PC-3 (cell line): ENCODE measurements at regions not wholly inside any gene's neighbourhood (a gene's known extent, or its start where the extent isn't known, plus 50 kb on each side); places are given as distances from the start of the nearest gene placed in this dataset.

Source experiments
- EZH2phosphoT487 ChIP-seq: fragments of 300-600 bp; sonication (generic); IDR thresholded peaks from 2 replicates; pipeline ENCODE4 v1.6.1; 2018; ENCODE audit warnings: mild to moderate bottlenecking, antibody characterized with exemption, low read length, borderline replicate concordance
- TF ChIP-seq, protein P1 (sequence below): fragments of 300-600 bp; sonication (generic); conservative IDR thresholded peaks from 2 replicates; pipeline ENCODE4 v1.5.1; 2017; ENCODE audit warnings: antibody characterized with exemption, low read depth, mild to moderate bottlenecking, low read length

GRCh38 chr5:56409331-56410190 lies 176.4 kb upstream of the ANKRD55 start:
- TF ChIP-seq, protein P1, sequence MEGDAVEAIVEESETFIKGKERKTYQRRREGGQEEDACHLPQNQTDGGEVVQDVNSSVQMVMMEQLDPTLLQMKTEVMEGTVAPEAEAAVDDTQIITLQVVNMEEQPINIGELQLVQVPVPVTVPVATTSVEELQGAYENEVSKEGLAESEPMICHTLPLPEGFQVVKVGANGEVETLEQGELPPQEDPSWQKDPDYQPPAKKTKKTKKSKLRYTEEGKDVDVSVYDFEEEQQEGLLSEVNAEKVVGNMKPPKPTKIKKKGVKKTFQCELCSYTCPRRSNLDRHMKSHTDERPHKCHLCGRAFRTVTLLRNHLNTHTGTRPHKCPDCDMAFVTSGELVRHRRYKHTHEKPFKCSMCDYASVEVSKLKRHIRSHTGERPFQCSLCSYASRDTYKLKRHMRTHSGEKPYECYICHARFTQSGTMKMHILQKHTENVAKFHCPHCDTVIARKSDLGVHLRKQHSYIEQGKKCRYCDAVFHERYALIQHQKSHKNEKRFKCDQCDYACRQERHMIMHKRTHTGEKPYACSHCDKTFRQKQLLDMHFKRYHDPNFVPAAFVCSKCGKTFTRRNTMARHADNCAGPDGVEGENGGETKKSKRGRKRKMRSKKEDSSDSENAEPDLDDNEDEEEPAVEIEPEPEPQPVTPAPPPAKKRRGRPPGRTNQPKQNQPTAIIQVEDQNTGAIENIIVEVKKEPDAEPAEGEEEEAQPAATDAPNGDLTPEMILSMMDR: no peak
- TF ChIP-seq EZH2phosphoT487: no peak
